RPMI7951 (cell line): ENCODE measurements at regions not wholly inside any gene's neighbourhood (a gene's known extent, or its start where the extent isn't known, plus 50 kb on each side); places are given as distances from the start of the nearest gene placed in this dataset.

Experiments
- DNase-seq: peaks from one replicate; pipeline ENCODE4 v3.0.0-alpha.2; 2012; ENCODE audit warnings: low read depth

GRCh38 chr6:104574135-104574750 lies 285.5 kb downstream of the HACE1 start:
- no peak for DNase-seq

GRCh38 chr6:104573350-104573749 lies 286.4 kb downstream of the HACE1 start:
- no peak for DNase-seq

GRCh38 chr6:104572901-104573300 lies 286.8 kb downstream of the HACE1 start:
- DNase-seq, result no peak

GRCh38 chr6:104566411-104566810 lies 293.3 kb downstream of the HACE1 start:
- DNase-seq, result peak; percentile 8

GRCh38 chr6:104563306-104563705 lies 296.4 kb downstream of the HACE1 start:
- DNase-seq, result no peak

- DNase-seq, result no peak
Measured at GRCh38 chr6:104559435-104560202, 300.1 kb downstream of the HACE1 start.

GRCh38 chr6:104558746-104559145 lies 301.0 kb downstream of the HACE1 start:
- no peak for DNase-seq

- no peak for DNase-seq
Measured at GRCh38 chr6:104548297-104548696, 311.4 kb downstream of the HACE1 start.

- no peak for DNase-seq
Measured at GRCh38 chr6:104541411-104541810, 318.3 kb downstream of the HACE1 start.

GRCh38 chr6:104540743-104541142 lies 319.0 kb downstream of the HACE1 start:
- peak; percentile 4 for DNase-seq

- no peak for DNase-seq
Measured at GRCh38 chr6:104539173-104539572, 320.5 kb downstream of the HACE1 start.

- DNase-seq, result no peak
Measured at GRCh38 chr6:104537872-104538271, 321.8 kb downstream of the HACE1 start.

GRCh38 chr6:104537180-104537579 lies 322.5 kb downstream of the HACE1 start:
- DNase-seq, result peak; percentile 23

- DNase-seq, result no peak
Measured at GRCh38 chr6:104532462-104532861, 327.3 kb downstream of the HACE1 start.

- DNase-seq, result no peak
Measured at GRCh38 chr6:104531646-104532045, 328.1 kb downstream of the HACE1 start.

- peak; percentile 16 for DNase-seq
Measured at GRCh38 chr6:104527761-104528415, 331.8 kb downstream of the HACE1 start.

- DNase-seq, result no peak
Measured at GRCh38 chr6:104527311-104527710, 332.4 kb downstream of the HACE1 start.

- no peak for DNase-seq
Measured at GRCh38 chr6:104526376-104526775, 333.3 kb downstream of the HACE1 start.

- DNase-seq, result peak; percentile 68
Measured at GRCh38 chr6:104525677-104526322, 333.9 kb downstream of the HACE1 start.

- no peak for DNase-seq
Measured at GRCh38 chr6:104522533-104522932, 337.2 kb downstream of the HACE1 start.

- DNase-seq, result no peak
Measured at GRCh38 chr6:104521176-104521575, 338.5 kb downstream of the HACE1 start.

- no peak for DNase-seq
Measured at GRCh38 chr6:104519566-104519965, 340.2 kb downstream of the HACE1 start.
